Calu3 (cell line): ENCODE measurements at regions not wholly inside any gene's neighbourhood (a gene's known extent, or its start where the extent isn't known, plus 50 kb on each side); places are given as distances from the start of the nearest gene placed in this dataset. TPM values are rescaled to one million over a fixed set of nuclear protein-coding genes. Genes with fewer than 3 reads are reported as not detected.

ENCODE experiments used
- BruUV-seq: library from RNA; stranded (reverse); fragments of 400-500 nt; replicated peaks from 2 replicates; lab custom pipeline; 2021; lab: Mats Ljungman, UMichigan
- CTCF ChIA-PET: fragments of 300-600 bp; sonication (Branson Sonifier 250); formaldehyde crosslinking; loops from one replicate; lab custom pipeline; 2022; ENCODE audit warnings: antibody characterized with exemption; lab: Charles Lee
- DNase-seq: peaks from one replicate; pipeline ENCODE4 v3.0.0; 2022
- H3K27ac Mint-ChIP-seq: one replicate; pipeline ENCODE4 v1.8.0; 2022; ENCODE audit warnings: mixed read lengths; ENCODE audit not compliant: unreplicated experiment
- H3K27me3 Mint-ChIP-seq: one replicate; pipeline ENCODE4 v1.8.0; 2022; ENCODE audit warnings: mixed read lengths; ENCODE audit not compliant: unreplicated experiment
- H3K36me3 Mint-ChIP-seq: one replicate; pipeline ENCODE4 v1.8.0; 2022; ENCODE audit warnings: mild to moderate bottlenecking, moderate library complexity, mixed read lengths; ENCODE audit not compliant: insufficient read depth, unreplicated experiment
- H3K4me1 Mint-ChIP-seq: one replicate; pipeline ENCODE4 v1.8.0; 2022; ENCODE audit warnings: mild to moderate bottlenecking, low read depth, mixed read lengths; ENCODE audit not compliant: unreplicated experiment
- H3K4me3 Mint-ChIP-seq: one replicate; pipeline ENCODE4 v1.8.0; 2022; ENCODE audit warnings: mild to moderate bottlenecking, low read depth, moderate library complexity, mixed read lengths; ENCODE audit not compliant: unreplicated experiment
- H3K9me3 Mint-ChIP-seq: one replicate; pipeline ENCODE4 v1.8.0; 2022; ENCODE audit warnings: low read depth, mixed read lengths; ENCODE audit not compliant: unreplicated experiment
- intact Hi-C: fragments of 100-400 bp; cut with micrococcal nuclease; formaldehyde crosslinking; loops from one replicate; pipeline ENCODE4 v1.10.0; 2022; ENCODE audit not compliant: unreplicated experiment
- microRNA-seq: library from miRNA; unstranded; fragments of <30 nt; microRNA quantifications from one replicate; pipeline ENCODE4 v1.2.0, GENCODE V29; 2022
- TF ChIP-seq, protein P1 (sequence below): fragments of 200-600 bp; IDR thresholded peaks from one replicate; pipeline ENCODE4 v1.8.0; 2022; ENCODE audit warnings: antibody characterized with exemption; ENCODE audit not compliant: unreplicated experiment

DNA sequence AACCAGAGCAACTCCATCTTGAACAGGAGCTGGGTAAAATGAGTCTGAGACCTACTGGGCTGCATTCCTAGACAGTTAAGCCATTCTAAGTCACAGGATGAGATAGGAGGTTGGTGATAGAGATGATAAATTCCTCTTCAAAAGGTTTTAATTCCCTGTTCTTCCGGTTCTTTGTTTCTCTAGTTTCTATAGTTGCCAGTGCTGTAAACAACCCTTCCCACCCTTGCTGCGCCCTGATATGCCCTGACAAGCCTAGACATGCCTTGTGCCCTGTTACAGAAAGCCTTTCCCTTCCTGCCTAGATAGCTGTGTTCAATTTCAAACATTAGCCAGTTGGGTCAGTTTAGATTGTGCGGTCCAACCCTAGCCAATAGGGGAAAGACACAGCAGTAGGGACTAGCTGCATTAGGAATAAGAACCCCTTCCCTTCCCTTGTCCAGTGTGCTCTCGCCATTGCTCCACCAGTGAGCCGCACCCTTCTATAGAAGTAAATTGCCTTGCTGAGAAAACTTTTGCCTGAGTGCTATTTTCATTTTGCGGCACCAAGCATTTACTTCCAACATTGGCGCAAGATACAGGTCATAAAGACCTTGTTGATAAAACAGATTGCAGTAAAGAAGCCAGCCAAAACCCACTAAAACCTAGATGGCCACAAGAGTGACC is 52.5 kb upstream of the CCN2 start:
- CTCF ChIA-PET = no interaction called here
- Mint-ChIP-seq H3K36me3 (no peaks in the 10 kb centered on the region), H3K4me3 (no peak overlapping the region), H3K27me3 (no peaks in the 10 kb centered on the region), H3K9me3 (peaks cover 5% of the 10 kb centered on the region), H3K4me1 (peaks cover under 1% of the 10 kb centered on the region), H3K27ac (no peak overlapping the region)
- TF ChIP-seq, protein P1, sequence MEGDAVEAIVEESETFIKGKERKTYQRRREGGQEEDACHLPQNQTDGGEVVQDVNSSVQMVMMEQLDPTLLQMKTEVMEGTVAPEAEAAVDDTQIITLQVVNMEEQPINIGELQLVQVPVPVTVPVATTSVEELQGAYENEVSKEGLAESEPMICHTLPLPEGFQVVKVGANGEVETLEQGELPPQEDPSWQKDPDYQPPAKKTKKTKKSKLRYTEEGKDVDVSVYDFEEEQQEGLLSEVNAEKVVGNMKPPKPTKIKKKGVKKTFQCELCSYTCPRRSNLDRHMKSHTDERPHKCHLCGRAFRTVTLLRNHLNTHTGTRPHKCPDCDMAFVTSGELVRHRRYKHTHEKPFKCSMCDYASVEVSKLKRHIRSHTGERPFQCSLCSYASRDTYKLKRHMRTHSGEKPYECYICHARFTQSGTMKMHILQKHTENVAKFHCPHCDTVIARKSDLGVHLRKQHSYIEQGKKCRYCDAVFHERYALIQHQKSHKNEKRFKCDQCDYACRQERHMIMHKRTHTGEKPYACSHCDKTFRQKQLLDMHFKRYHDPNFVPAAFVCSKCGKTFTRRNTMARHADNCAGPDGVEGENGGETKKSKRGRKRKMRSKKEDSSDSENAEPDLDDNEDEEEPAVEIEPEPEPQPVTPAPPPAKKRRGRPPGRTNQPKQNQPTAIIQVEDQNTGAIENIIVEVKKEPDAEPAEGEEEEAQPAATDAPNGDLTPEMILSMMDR = no peak
- no peak for DNase-seq
- BruUV-seq = no TSS peak
- intact Hi-C loops = no loop called here

Small RNAs in the stretch of these regions (microRNA-seq; reads per million reads assigned to microRNA genes)
- not detected for gene MIR548AJ1
